SK-N-SH (cell line): ENCODE measurements at regions not wholly inside any gene's neighbourhood (a gene's known extent, or its start where the extent isn't known, plus 50 kb on each side); places are given as distances from the start of the nearest gene placed in this dataset.

ENCODE experiments used
- FOXM1 ChIP-seq: IDR thresholded peaks from 2 replicates; pipeline ENCODE4 v1.4.0; 2012; ENCODE audit warnings: low read depth, mild to moderate bottlenecking
- GABPA ChIP-seq: IDR thresholded peaks from 2 replicates; pipeline ENCODE4 v1.4.0; 2012; ENCODE audit warnings: low read depth, mild to moderate bottlenecking
- NRF1 ChIP-seq: IDR thresholded peaks from 2 replicates; pipeline ENCODE4 v1.6.1; 2012; ENCODE audit warnings: low read depth, mild to moderate bottlenecking, low read length
- POLR2AphosphoS5 ChIP-seq: IDR thresholded peaks from 2 replicates; pipeline ENCODE4 v1.6.1; 2012; ENCODE audit warnings: low read depth, low read length
- TF ChIP-seq, protein P1 (sequence below): fragments of 200-600 bp; sonication (generic); IDR thresholded peaks from 2 replicates; pipeline ENCODE4 v1.6.1; 2017; ENCODE audit warnings: antibody characterized with exemption, mild to moderate bottlenecking, moderate library complexity
- TF ChIP-seq, protein P2 (sequence below): IDR thresholded peaks from 2 replicates; pipeline ENCODE4 v1.4.0; 2012; ENCODE audit warnings: low read depth, borderline replicate concordance

DNA sequence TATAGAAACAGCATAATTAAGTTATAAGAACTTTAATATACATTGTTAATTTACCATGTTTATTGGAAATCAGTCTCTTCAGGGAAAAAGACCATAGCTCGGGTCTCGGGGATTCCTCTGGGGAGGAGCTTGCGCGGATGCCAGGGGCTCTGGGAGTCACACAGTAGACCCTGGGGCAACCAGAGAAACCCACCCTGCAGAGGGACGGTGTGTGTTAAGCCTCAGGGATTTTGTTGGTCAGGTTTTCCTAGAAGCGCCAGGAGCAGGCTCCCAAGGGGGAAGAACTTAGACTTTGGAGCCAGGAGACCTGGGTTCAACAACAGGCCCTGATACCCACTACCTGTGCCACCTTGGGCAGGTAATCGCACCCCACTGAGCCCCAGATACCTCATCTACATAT is 297.9 kb downstream of the MED10 start:
- TF ChIP-seq FOXM1 (no peak), POLR2AphosphoS5 (no peak), NRF1 (no peak), GABPA (no peak)
- TF ChIP-seq, protein P1, sequence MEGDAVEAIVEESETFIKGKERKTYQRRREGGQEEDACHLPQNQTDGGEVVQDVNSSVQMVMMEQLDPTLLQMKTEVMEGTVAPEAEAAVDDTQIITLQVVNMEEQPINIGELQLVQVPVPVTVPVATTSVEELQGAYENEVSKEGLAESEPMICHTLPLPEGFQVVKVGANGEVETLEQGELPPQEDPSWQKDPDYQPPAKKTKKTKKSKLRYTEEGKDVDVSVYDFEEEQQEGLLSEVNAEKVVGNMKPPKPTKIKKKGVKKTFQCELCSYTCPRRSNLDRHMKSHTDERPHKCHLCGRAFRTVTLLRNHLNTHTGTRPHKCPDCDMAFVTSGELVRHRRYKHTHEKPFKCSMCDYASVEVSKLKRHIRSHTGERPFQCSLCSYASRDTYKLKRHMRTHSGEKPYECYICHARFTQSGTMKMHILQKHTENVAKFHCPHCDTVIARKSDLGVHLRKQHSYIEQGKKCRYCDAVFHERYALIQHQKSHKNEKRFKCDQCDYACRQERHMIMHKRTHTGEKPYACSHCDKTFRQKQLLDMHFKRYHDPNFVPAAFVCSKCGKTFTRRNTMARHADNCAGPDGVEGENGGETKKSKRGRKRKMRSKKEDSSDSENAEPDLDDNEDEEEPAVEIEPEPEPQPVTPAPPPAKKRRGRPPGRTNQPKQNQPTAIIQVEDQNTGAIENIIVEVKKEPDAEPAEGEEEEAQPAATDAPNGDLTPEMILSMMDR: no peak
- TF ChIP-seq, protein P2, sequence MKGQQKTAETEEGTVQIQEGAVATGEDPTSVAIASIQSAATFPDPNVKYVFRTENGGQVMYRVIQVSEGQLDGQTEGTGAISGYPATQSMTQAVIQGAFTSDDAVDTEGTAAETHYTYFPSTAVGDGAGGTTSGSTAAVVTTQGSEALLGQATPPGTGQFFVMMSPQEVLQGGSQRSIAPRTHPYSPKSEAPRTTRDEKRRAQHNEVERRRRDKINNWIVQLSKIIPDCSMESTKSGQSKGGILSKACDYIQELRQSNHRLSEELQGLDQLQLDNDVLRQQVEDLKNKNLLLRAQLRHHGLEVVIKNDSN: no peak
